H9 (cell line): ENCODE measurements at regions not wholly inside any gene's neighbourhood (a gene's known extent, or its start where the extent isn't known, plus 50 kb on each side); places are given as distances from the start of the nearest gene placed in this dataset.

Experiments used
- DNase-seq: peaks from one replicate; pipeline ENCODE4 v3.0.0-alpha.2; 2017
- H2AFZ ChIP-seq: one replicate; pipeline ENCODE4 v1.6.1; 2013; ENCODE audit warnings: mild to moderate bottlenecking, low read length, control low read depth, moderate library complexity
- H2AK5ac ChIP-seq: 2 replicates; pipeline ENCODE4 v1.6.1; 2013; ENCODE audit warnings: low read length, control low read depth, mixed read lengths; ENCODE audit not compliant: insufficient read length
- H2BK120ac ChIP-seq: one replicate; pipeline ENCODE4 v1.6.1; 2013; ENCODE audit warnings: low read depth, mild to moderate bottlenecking, low read length, control low read depth, inconsistent platforms; ENCODE audit not compliant: poor library complexity, severe bottlenecking
- H2BK12ac ChIP-seq: 2 replicates; pipeline ENCODE4 v1.6.1; 2013; ENCODE audit warnings: low read length, control low read depth, mixed read lengths, low read depth; ENCODE audit not compliant: insufficient read length
- H2BK15ac ChIP-seq: 2 replicates; pipeline ENCODE4 v1.6.1; 2013; ENCODE audit warnings: low read depth, low read length, control low read depth
- H2BK20ac ChIP-seq: one replicate; pipeline ENCODE4 v1.6.1; 2013; ENCODE audit warnings: low read depth, mild to moderate bottlenecking, low read length, control low read depth, inconsistent platforms; ENCODE audit not compliant: poor library complexity, severe bottlenecking
- H2BK5ac ChIP-seq: 2 replicates; pipeline ENCODE4 v1.6.1; 2013; ENCODE audit warnings: low read length, control low read depth, mixed read lengths; ENCODE audit not compliant: insufficient read length
- H3K14ac ChIP-seq: 2 replicates; pipeline ENCODE4 v1.6.1; 2013; ENCODE audit warnings: low read length, control low read depth; ENCODE audit not compliant: insufficient read depth
- H3K18ac ChIP-seq: 2 replicates; pipeline ENCODE4 v1.6.1; 2013; ENCODE audit warnings: low read depth, mild to moderate bottlenecking, mixed read lengths, low read length, control low read depth; ENCODE audit not compliant: insufficient read length
- H3K23ac ChIP-seq: 2 replicates; pipeline ENCODE4 v1.6.1; 2013; ENCODE audit warnings: low read length, control low read depth, mixed read lengths, low read depth; ENCODE audit not compliant: insufficient read length
- H3K23me2 ChIP-seq: 2 replicates; pipeline ENCODE4 v1.6.1; 2013; ENCODE audit warnings: low read depth, mild to moderate bottlenecking, mixed read lengths, low read length, control low read depth; ENCODE audit not compliant: insufficient read length, poor library complexity, severe bottlenecking
- H3K27ac ChIP-seq: 2 replicates; pipeline ENCODE4 v1.5.1; 2013; ENCODE audit warnings: low read length, control low read depth, mixed read lengths, low read depth; ENCODE audit not compliant: insufficient read length
- H3K27me3 ChIP-seq: 2 replicates; pipeline ENCODE4 v1.6.1; 2013; ENCODE audit warnings: low read length, control low read depth, inconsistent platforms; ENCODE audit not compliant: insufficient read depth
- H3K4ac ChIP-seq: 2 replicates; pipeline ENCODE4 v1.6.1; 2013; ENCODE audit warnings: low read depth, mild to moderate bottlenecking, control low read depth, inconsistent platforms, low read length, moderate library complexity
- H3K4me1 ChIP-seq: 2 replicates; pipeline ENCODE4 v1.6.1; 2013; ENCODE audit warnings: low read length, control low read depth, inconsistent platforms; ENCODE audit not compliant: insufficient read depth
- H3K4me2 ChIP-seq: 2 replicates; pipeline ENCODE4 v1.6.1; 2013; ENCODE audit warnings: low read length, control low read depth, mixed read lengths; ENCODE audit not compliant: insufficient read length, insufficient read depth
- H3K56ac ChIP-seq: 2 replicates; pipeline ENCODE4 v1.6.1; 2013; ENCODE audit warnings: low read depth, mild to moderate bottlenecking, mixed read lengths, low read length, control low read depth; ENCODE audit not compliant: insufficient read length
- H3K79me1 ChIP-seq: 2 replicates; pipeline ENCODE4 v1.6.1; 2013; ENCODE audit warnings: low read depth, mild to moderate bottlenecking, moderate library complexity, low read length, control low read depth, inconsistent platforms; ENCODE audit not compliant: insufficient read depth, poor library complexity, severe bottlenecking
- H3K79me2 ChIP-seq: 2 replicates; pipeline ENCODE4 v1.6.1; 2013; ENCODE audit warnings: low read length, control low read depth, inconsistent platforms; ENCODE audit not compliant: insufficient read depth
- H3K9ac ChIP-seq: 2 replicates; pipeline ENCODE4 v1.6.1; 2013; ENCODE audit warnings: low read length, control low read depth, mixed read lengths; ENCODE audit not compliant: insufficient read length; ENCODE audit errors: extremely low read depth
- H3K9me3 ChIP-seq: one replicate; pipeline ENCODE4 v1.6.1; 2013; ENCODE audit warnings: low read depth, low read length, inconsistent platforms; ENCODE audit not compliant: control insufficient read depth
- H3T11ph ChIP-seq: one replicate; pipeline ENCODE4 v1.6.1; 2013; ENCODE audit warnings: mild to moderate bottlenecking, low read length, control low read depth, inconsistent platforms
- H4K20me1 ChIP-seq: one replicate; pipeline ENCODE4 v1.6.1; 2013; ENCODE audit not compliant: control insufficient read depth, insufficient read length, insufficient read depth
- H4K5ac ChIP-seq: 2 replicates; pipeline ENCODE4 v1.6.1; 2013; ENCODE audit warnings: low read depth, mild to moderate bottlenecking, mixed read lengths, low read length, control low read depth; ENCODE audit not compliant: insufficient read length
- H4K8ac ChIP-seq: replicated peaks from 2 replicates; pipeline ENCODE4 v1.6.1; 2013; ENCODE audit warnings: low read length, control low read depth, mixed read lengths, low read depth; ENCODE audit not compliant: insufficient read length
- H4K91ac ChIP-seq: 2 replicates; pipeline ENCODE4 v1.6.1; 2013; ENCODE audit warnings: low read depth, mild to moderate bottlenecking, moderate library complexity, mixed read lengths, low read length, control low read depth; ENCODE audit not compliant: insufficient read length
- H3K27ac Mint-ChIP-seq, 3 experiments: 2 replicates in 2 of 3; 3 replicates in 1 of 3; pipeline ENCODE4 v1.8.0; 2020 to 2021; ENCODE audit warnings: mixed read lengths in 3 of 3, mild to moderate bottlenecking in 1 of 3, moderate library complexity in 1 of 3
- H3K27me3 Mint-ChIP-seq: 2 replicates; pipeline ENCODE4 v1.8.0; 2021; ENCODE audit warnings: low read depth, mild to moderate bottlenecking, moderate library complexity, mixed read lengths
- H3K36me3 Mint-ChIP-seq, 3 experiments: 2 replicates in 2 of 3; 3 replicates in 1 of 3; pipeline ENCODE4 v1.8.0; 2020 to 2021; ENCODE audit warnings: low read depth in 3 of 3, mixed read lengths in 3 of 3; ENCODE audit not compliant: insufficient read depth in 1 of 3
- H3K4me1 Mint-ChIP-seq, 2 experiments: 2 replicates each; pipeline ENCODE4 v1.8.0; 2020; ENCODE audit warnings: mixed read lengths in 2 of 2
- H3K4me3 Mint-ChIP-seq, 2 experiments: 2 replicates in 1 of 2; 3 replicates in 1 of 2; pipeline ENCODE4 v1.8.0; 2020 to 2021; ENCODE audit warnings: mild to moderate bottlenecking in 2 of 2, mixed read lengths in 2 of 2, moderate library complexity in 1 of 2
- H3K9me3 Mint-ChIP-seq, 2 experiments: 2 replicates in 1 of 2; 3 replicates in 1 of 2; pipeline ENCODE4 v1.8.0; 2020; ENCODE audit warnings: mild to moderate bottlenecking in 2 of 2, mixed read lengths in 2 of 2, moderate library complexity in 1 of 2
- CTCF ChIP-seq: fragments of 200-600 bp; sonication (generic); conservative IDR thresholded peaks from 3 replicates; pipeline ENCODE4 v1.8.0; 2021; ENCODE audit warnings: antibody characterized with exemption, mild to moderate bottlenecking
- WGBS: extraction: QIAGEN DNeasy Blood & Tissue Kit; methylation state at CpG from one replicate; pipeline ENCODE4 v1.1.7; 2013; ENCODE audit warnings: missing lambda C conversion rate, low lambda C conversion rate, mixed read lengths; ENCODE audit not compliant: insufficient read length; ENCODE audit errors: extremely low coverage; 5-methylcytosine and 5-hydroxymethylcytosine counted together

- Histone ChIP-seq H3K14ac (no peak overlapping the region), H2BK120ac (no peak overlapping the region)
Observed at GRCh38 chr10:65787571-65787970, 1138.3 kb upstream of the LRRTM3 start.

More at GRCh38 chr10:65787571-65787970, 1138.3 kb upstream of the LRRTM3 start:
- H3K4me3 Mint-ChIP-seq: no peak overlapping the region
- H3T11ph ChIP-seq: no peak overlapping the region
- H3K27ac Mint-ChIP-seq: no peak overlapping the region
- no peaks in the 10 kb centered on the region for H3K27me3 Mint-ChIP-seq
- H3K9me3 Mint-ChIP-seq: no peaks in the 10 kb centered on the region; a peak in 1 of 5 replicates
- H3K27ac ChIP-seq: no peak overlapping the region
- H2AK5ac ChIP-seq: no peak overlapping the region
- H3K36me3 Mint-ChIP-seq: no peaks in the 10 kb centered on the region
- H3K9me3 ChIP-seq: no peaks in the 10 kb centered on the region
- H2BK20ac ChIP-seq: no peak overlapping the region
- no peaks in the 10 kb centered on the region; the same call in 1 of the 2 replicates for H3K27me3 ChIP-seq
- TF ChIP-seq CTCF: no peak
- DNase-seq: no peak
- no peak overlapping the region for H3K56ac ChIP-seq
- H3K9ac ChIP-seq: no peak overlapping the region
- H4K8ac ChIP-seq: no peak overlapping the region
- H4K91ac ChIP-seq: no peak overlapping the region
- H2AFZ ChIP-seq: no peak overlapping the region
- no peaks in the 10 kb centered on the region for H3K4me1 ChIP-seq
- H3K23me2 ChIP-seq: no peaks in the 10 kb centered on the region
- no peak overlapping the region for H2BK15ac ChIP-seq
- H4K5ac ChIP-seq: no peak overlapping the region
- no peaks in the 10 kb centered on the region for H3K79me1 ChIP-seq
- no peak overlapping the region for H3K4me2 ChIP-seq
- H2BK5ac ChIP-seq: no peak overlapping the region
- H3K4ac ChIP-seq: no peak overlapping the region
- no peaks in the 10 kb centered on the region for H3K79me2 ChIP-seq
- H2BK12ac ChIP-seq: no peak overlapping the region
- WGBS: no CpG with 5 or more reads among the region's 1 CpG
- no peak overlapping the region for H3K18ac ChIP-seq
- peaks cover 0 to 3% of the 10 kb centered on the region in 2 experiments; a peak in 2 of 4 replicates for H3K4me1 Mint-ChIP-seq
- no peak overlapping the region for H3K23ac ChIP-seq
- H4K20me1 ChIP-seq: no peaks in the 10 kb centered on the region
